ENCODE measurements at regions not wholly inside any gene's neighbourhood (a gene's known extent, or its start where the extent isn't known, plus 50 kb on each side); places are given as distances from the start of the nearest gene placed in this dataset.

GRCh38 chr3:182375916-182376315 is 417.4 kb upstream of the ATP11B start:
- Histone ChIP-seq H3K27ac (ENCODE audit: low read depth, low read length) (no peak overlapping the region), H3K4me3 (ENCODE audit: low read depth, low read length) (no peak overlapping the region), H3K9me3 (ENCODE audit: control insufficient read depth, insufficient read depth, low read length) (peaks cover 2% of the 10 kb centered on the region; the same call in 1 of the 2 replicates), H3K27me3 (ENCODE audit: control insufficient read depth, insufficient read depth, low read length) (no peaks in the 10 kb centered on the region)
- no peak for TF ChIP-seq CTCF (IDR thresholded peaks at IDR 0.05; ENCODE audit: low read depth, low read length)
- no peak for DNase-seq (ENCODE audit: low read depth, low spot score)
- ChIA-PET CTCF (interaction anchor here (1.2 kb wide), 1 partner anchor 12 kb away, joined by 3 read pairs; no protein-coding TSS in a partner anchor), POLR2A (no interaction called here)

GRCh38 chr3:182382112-182382857 is 411.0 kb upstream of the ATP11B start:
- ChIA-PET CTCF (no interaction called here), POLR2A (no interaction called here)
- H3K27ac ChIP-seq (ENCODE audit: low read depth, low read length): no peak overlapping the region
- no peak for TF ChIP-seq CTCF (IDR thresholded peaks at IDR 0.05; ENCODE audit: low read depth, low read length)
- H3K4me3 ChIP-seq (ENCODE audit: low read depth, low read length): no peak overlapping the region
- no peak for DNase-seq (ENCODE audit: low read depth, low spot score)
- H3K9me3 ChIP-seq (ENCODE audit: control insufficient read depth, insufficient read depth, low read length): peaks cover 10% of the 10 kb centered on the region
- H3K27me3 ChIP-seq (ENCODE audit: control insufficient read depth, insufficient read depth, low read length): no peaks in the 10 kb centered on the region

GRCh38 chr3:182384221-182384620 is 409.1 kb upstream of the ATP11B start:
- CTCF ChIA-PET: no interaction called here
- Histone ChIP-seq H3K27me3 (ENCODE audit: control insufficient read depth, insufficient read depth, low read length) (no peaks in the 10 kb centered on the region), H3K9me3 (ENCODE audit: control insufficient read depth, insufficient read depth, low read length) (peaks cover 8% of the 10 kb centered on the region; the same call in 1 of the 2 replicates), H3K4me3 (ENCODE audit: low read depth, low read length) (no peak overlapping the region), H3K27ac (ENCODE audit: low read depth, low read length) (no peak overlapping the region)
- TF ChIP-seq CTCF (IDR thresholded peaks at IDR 0.05; ENCODE audit: low read depth, low read length): no peak
- no peak for DNase-seq (ENCODE audit: low read depth, low spot score)
- POLR2A ChIA-PET: no interaction called here

- CTCF ChIA-PET: no interaction called here
- Histone ChIP-seq H3K4me3 (ENCODE audit: low read depth, low read length) (no peak overlapping the region), H3K27ac (ENCODE audit: low read depth, low read length) (no peak overlapping the region), H3K9me3 (ENCODE audit: control insufficient read depth, insufficient read depth, low read length) (peaks cover 8% of the 10 kb centered on the region; the same call in 1 of the 2 replicates), H3K27me3 (ENCODE audit: control insufficient read depth, insufficient read depth, low read length) (no peaks in the 10 kb centered on the region)
- TF ChIP-seq CTCF (IDR thresholded peaks at IDR 0.05; ENCODE audit: low read depth, low read length): no peak
- POLR2A ChIA-PET: no interaction called here
- DNase-seq (ENCODE audit: low read depth, low spot score): no peak
Observed at GRCh38 chr3:182385356-182385755, 407.9 kb upstream of the ATP11B start.

- H3K27ac ChIP-seq (ENCODE audit: low read depth, low read length): no peak overlapping the region
- DNase-seq (ENCODE audit: low read depth, low spot score): no peak
- H3K4me3 ChIP-seq (ENCODE audit: low read depth, low read length): no peak overlapping the region
- peaks cover 6% of the 10 kb centered on the region; the same call in 1 of the 2 replicates for H3K9me3 ChIP-seq (ENCODE audit: control insufficient read depth, insufficient read depth, low read length)
- no peaks in the 10 kb centered on the region for H3K27me3 ChIP-seq (ENCODE audit: control insufficient read depth, insufficient read depth, low read length)
- POLR2A ChIA-PET: no interaction called here
- TF ChIP-seq CTCF (IDR thresholded peaks at IDR 0.05; ENCODE audit: low read depth, low read length): no peak
- CTCF ChIA-PET: interaction anchor here (0.6 kb wide), 1 partner anchor 13 kb away, joined by 3 read pairs; no protein-coding TSS in a partner anchor
Observed at GRCh38 chr3:182388506-182388905, 404.8 kb upstream of the ATP11B start.
